HepG2 (cell line): ENCODE measurements at regions not wholly inside any gene's neighbourhood (a gene's known extent, or its start where the extent isn't known, plus 50 kb on each side); places are given as distances from the start of the nearest gene placed in this dataset.

Source experiments
- ATAC-seq: fragments of 200-7000 bp; cut with Tn5 transposase; 3 replicates; pipeline ENCODE4 v1.9.1; 2020; ENCODE audit warnings: mild to moderate bottlenecking, moderate library complexity
- BruUV-seq: library from RNA; stranded (reverse); fragments of 400-500 nt; replicated peaks from 2 replicates; lab custom pipeline; 2021; lab: Mats Ljungman, UMichigan
- CTCF ChIA-PET: fragments of 300-600 bp; formaldehyde crosslinking; extraction: SDS; loops from one replicate; lab custom pipeline; 2021; ENCODE audit warnings: low total read pairs, inconsistent platforms, low intra/inter-chr PET ratio; lab: Yijun Ruan, JAX
- POLR2A ChIA-PET: fragments of 350-600 bp; sonication (Branson Sonifier 250); formaldehyde crosslinking; loops from one replicate; lab custom pipeline; 2020; ENCODE audit warnings: antibody characterized with exemption, inconsistent platforms; lab: Yijun Ruan, JAX
- DNase-seq: peaks from one replicate; pipeline ENCODE4 v3.0.0-alpha.2; 2015; ENCODE audit warnings: low spot score
- FAIRE-seq: peaks from 3 replicates; lab custom pipeline; 2011; peaks lifted over from hg19 to GRCh38; lab: Jason Lieb, UNC
- H2AFZ ChIP-seq: one replicate; pipeline ENCODE4 v1.6.1; 2011; ENCODE audit warnings: low read length, inconsistent platforms
- H3K27ac ChIP-seq: fragments of 300-600 bp; 3 replicates; pipeline ENCODE4 v1.8.0; 2011; ENCODE audit warnings: mixed run types, mild to moderate bottlenecking, mixed read lengths, low read length, inconsistent platforms; ENCODE audit not compliant: insufficient read depth; ENCODE audit errors: extremely low read length
- H3K27me3 ChIP-seq, 2 experiments: fragments of 200-600 bp in 1 of 2; 2 replicates in 1 of 2; 3 replicates in 1 of 2; pipeline versions ENCODE4 v1.6.0 to v1.8.0; 2011; ENCODE audit warnings: low read length in 2 of 2, mild to moderate bottlenecking in 2 of 2, moderate library complexity in 2 of 2, inconsistent platforms in 1 of 2; ENCODE audit not compliant: insufficient read depth in 2 of 2, control insufficient read depth in 1 of 2
- H3K36me3 ChIP-seq, 2 experiments: fragments of 200-600 bp in 1 of 2; replicated peaks in 1 of 2; 2 replicates in 1 of 2; 3 replicates in 1 of 2; pipeline versions ENCODE4 v1.5.1 to v1.8.0; 2011; ENCODE audit warnings: low read length in 2 of 2, inconsistent platforms in 1 of 2; ENCODE audit not compliant: insufficient read depth in 2 of 2, control insufficient read depth in 1 of 2
- H3K4me1 ChIP-seq: 2 replicates; pipeline ENCODE4 v1.5.1; 2012; ENCODE audit warnings: low read length, inconsistent platforms; ENCODE audit not compliant: insufficient read depth
- H3K4me2 ChIP-seq: 2 replicates; pipeline ENCODE4 v1.6.0; 2011; ENCODE audit warnings: low read depth, low read length, inconsistent platforms
- H3K4me3 ChIP-seq, 3 experiments: fragments of 200-600 bp in 1 of 3; sonication (generic), shearing (Covaris generic) in 1 of 3; replicated peaks in 1 of 3; 2 replicates each; pipeline ENCODE4 v1.5.1; 2011 to 2016; ENCODE audit warnings: low read length in 3 of 3, inconsistent platforms in 2 of 3, low read depth in 2 of 3, mild to moderate bottlenecking in 2 of 3, control low read depth in 1 of 3, mixed read lengths in 1 of 3; ENCODE audit not compliant: insufficient read depth in 1 of 3
- H3K79me2 ChIP-seq: one replicate; pipeline ENCODE4 v1.6.1; 2011; ENCODE audit warnings: low read length, inconsistent platforms; ENCODE audit not compliant: insufficient read depth
- H3K9ac ChIP-seq: 2 replicates; pipeline ENCODE4 v1.6.0; 2011; ENCODE audit warnings: mild to moderate bottlenecking, low read depth, low read length, inconsistent platforms; ENCODE audit not compliant: insufficient read depth
- H3K9me3 ChIP-seq: 2 replicates; pipeline ENCODE4 v1.5.1; 2012; ENCODE audit warnings: mild to moderate bottlenecking, low read length
- H4K20me1 ChIP-seq: 2 replicates; pipeline ENCODE4 v1.6.0; 2011; ENCODE audit warnings: inconsistent platforms, mild to moderate bottlenecking, low read length, moderate library complexity; ENCODE audit not compliant: insufficient read depth
- CEBPG ChIP-seq: IDR thresholded peaks from 2 replicates; pipeline ENCODE4 v1.6.1; 2016
- FOXA1 ChIP-seq, 2 experiments: fragments of 450-650 bp in 1 of 2; sonication (generic) in 1 of 2; formaldehyde crosslinking in 1 of 2; IDR thresholded peaks; 2 replicates each; pipeline versions ENCODE4 v1.4.0 to v1.6.1; 2016 to 2020; ENCODE audit warnings: missing genetic modification reagents in 1 of 2
- NR1H2 ChIP-seq: sonication (generic); formaldehyde crosslinking; IDR thresholded peaks from 2 replicates; pipeline ENCODE4 v1.8.1; 2022; ENCODE audit warnings: low read depth, missing genetic modification reagents, borderline replicate concordance
- TBL1XR1 ChIP-seq: fragments of 150-350 bp; IDR thresholded peaks from 2 replicates; pipeline ENCODE4 v1.6.1; 2014; ENCODE audit warnings: borderline replicate concordance, low read length; ENCODE audit not compliant: partially characterized antibody
- WGBS: methylation state at CpG from one replicate; pipeline ENCODE4 v1.1.6; 2017; ENCODE audit warnings: low lambda C conversion rate; 5-methylcytosine and 5-hydroxymethylcytosine counted together
- in situ Hi-C: cut with HindIII; loops from 2 replicates; pipeline ENCODE4 v1.10.0; 2017; ENCODE audit warnings: low pct_unique_long_range_greater_than_20kb; ENCODE audit not compliant: extremely low pct_ligation_motif_present
- intact Hi-C: fragments of 100-400 bp; cut with micrococcal nuclease; formaldehyde crosslinking; loops from one replicate; pipeline ENCODE4 v1.10.0; 2022; ENCODE audit not compliant: unreplicated experiment
- TF ChIP-seq, protein P1 (sequence below), 2 experiments: IDR thresholded peaks; 2 replicates each; pipeline ENCODE4 v1.6.1; 2011 to 2012; ENCODE audit warnings: low read length in 2 of 2, borderline replicate concordance in 1 of 2, low read depth in 1 of 2, mild to moderate bottlenecking in 1 of 2, moderate library complexity in 1 of 2
- TF ChIP-seq, protein P2 (sequence below): sonication (generic); formaldehyde crosslinking; IDR thresholded peaks from 2 replicates; pipeline ENCODE4 v1.4.0; 2020; ENCODE audit warnings: mild to moderate bottlenecking, low read depth, missing genetic modification reagents
- TF ChIP-seq, protein P3 (sequence below): sonication (generic); formaldehyde crosslinking; IDR thresholded peaks from 2 replicates; pipeline ENCODE4 v1.5.0; 2020; ENCODE audit warnings: mild to moderate bottlenecking, missing genetic modification reagents

DNA sequence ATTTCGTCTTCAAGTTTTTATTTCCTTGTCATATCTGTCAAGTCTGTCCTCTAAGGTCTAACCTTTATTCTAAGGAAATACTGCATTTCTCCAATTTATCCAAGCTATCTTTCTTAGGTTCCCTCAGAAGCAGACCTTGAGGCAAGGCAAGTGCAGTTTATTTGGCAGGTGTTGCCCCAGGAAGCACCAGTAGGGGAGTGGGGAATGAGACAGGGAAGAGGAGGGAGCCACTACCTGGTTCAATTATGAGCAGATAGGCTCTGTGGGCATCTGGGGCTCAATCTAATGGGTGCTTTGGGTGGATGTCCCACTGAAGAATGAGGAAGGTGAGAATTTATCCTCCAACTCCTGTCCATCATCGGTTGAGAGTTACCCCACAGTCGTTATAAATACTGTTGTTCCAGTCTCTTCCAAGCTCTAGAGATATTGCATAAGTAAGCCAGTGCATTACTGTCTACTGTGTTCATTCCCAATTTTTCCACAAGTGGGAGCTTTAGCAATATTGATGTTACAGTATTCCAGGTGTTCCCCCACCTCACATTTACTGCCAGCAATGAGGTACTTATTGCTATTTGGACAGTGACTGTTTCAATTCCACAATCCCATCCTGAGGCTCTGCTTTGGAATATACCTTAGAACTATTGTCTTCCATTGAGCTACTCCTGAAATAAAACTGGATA, 154.9 kb upstream of the CEP126 start (continued):
- TF ChIP-seq, protein P1, sequence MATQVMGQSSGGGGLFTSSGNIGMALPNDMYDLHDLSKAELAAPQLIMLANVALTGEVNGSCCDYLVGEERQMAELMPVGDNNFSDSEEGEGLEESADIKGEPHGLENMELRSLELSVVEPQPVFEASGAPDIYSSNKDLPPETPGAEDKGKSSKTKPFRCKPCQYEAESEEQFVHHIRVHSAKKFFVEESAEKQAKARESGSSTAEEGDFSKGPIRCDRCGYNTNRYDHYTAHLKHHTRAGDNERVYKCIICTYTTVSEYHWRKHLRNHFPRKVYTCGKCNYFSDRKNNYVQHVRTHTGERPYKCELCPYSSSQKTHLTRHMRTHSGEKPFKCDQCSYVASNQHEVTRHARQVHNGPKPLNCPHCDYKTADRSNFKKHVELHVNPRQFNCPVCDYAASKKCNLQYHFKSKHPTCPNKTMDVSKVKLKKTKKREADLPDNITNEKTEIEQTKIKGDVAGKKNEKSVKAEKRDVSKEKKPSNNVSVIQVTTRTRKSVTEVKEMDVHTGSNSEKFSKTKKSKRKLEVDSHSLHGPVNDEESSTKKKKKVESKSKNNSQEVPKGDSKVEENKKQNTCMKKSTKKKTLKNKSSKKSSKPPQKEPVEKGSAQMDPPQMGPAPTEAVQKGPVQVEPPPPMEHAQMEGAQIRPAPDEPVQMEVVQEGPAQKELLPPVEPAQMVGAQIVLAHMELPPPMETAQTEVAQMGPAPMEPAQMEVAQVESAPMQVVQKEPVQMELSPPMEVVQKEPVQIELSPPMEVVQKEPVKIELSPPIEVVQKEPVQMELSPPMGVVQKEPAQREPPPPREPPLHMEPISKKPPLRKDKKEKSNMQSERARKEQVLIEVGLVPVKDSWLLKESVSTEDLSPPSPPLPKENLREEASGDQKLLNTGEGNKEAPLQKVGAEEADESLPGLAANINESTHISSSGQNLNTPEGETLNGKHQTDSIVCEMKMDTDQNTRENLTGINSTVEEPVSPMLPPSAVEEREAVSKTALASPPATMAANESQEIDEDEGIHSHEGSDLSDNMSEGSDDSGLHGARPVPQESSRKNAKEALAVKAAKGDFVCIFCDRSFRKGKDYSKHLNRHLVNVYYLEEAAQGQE (IDR thresholded peaks at IDR 0.05; ENCODE audit: borderline replicate concordance in 1 of 2, low read depth in 1 of 2, low read length in 2 of 2) = no peak
- peak; percentile 62 for TF ChIP-seq CEBPG
- no peak for TF ChIP-seq FOXA1 (IDR thresholded peaks at IDR 0.05)
- TF ChIP-seq FOXA1 (CRISPR knock-in tag; IDR thresholded peaks at IDR 0.05) = 0 out of 2 replicates have a peak, but pooled peaks have one; percentile 5
- TF ChIP-seq, protein P2, sequence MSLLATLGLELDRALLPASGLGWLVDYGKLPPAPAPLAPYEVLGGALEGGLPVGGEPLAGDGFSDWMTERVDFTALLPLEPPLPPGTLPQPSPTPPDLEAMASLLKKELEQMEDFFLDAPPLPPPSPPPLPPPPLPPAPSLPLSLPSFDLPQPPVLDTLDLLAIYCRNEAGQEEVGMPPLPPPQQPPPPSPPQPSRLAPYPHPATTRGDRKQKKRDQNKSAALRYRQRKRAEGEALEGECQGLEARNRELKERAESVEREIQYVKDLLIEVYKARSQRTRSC (CRISPR knock-in tag) = no peak

DNA sequence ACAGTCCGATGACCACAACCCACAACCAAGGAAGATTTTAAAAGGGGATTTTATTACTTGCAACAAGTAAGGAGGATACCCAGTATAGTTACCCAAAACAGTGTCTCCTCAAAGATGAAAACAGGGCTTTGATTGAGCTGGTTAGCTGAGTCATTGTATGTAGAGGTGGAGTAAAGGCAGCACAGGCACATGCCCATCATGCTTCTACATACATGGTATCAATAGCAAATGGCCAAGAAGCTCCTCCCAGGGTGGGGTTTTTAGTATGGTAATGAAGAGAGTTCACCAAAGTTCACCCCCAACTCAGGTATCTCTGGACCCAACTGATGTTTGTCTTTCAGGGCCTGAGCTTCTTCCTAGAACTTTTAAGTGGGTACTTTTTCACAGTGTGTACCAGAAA, 157.1 kb upstream of the CEP126 start:
- CTCF ChIA-PET = no interaction called here
- DNase-seq = no peak
- Histone ChIP-seq H3K4me2 (no peak overlapping the region), H3K9ac (no peak overlapping the region), H3K4me3 (no peak overlapping the region), H3K27me3 (no peaks in the 10 kb centered on the region), H3K36me3 (no peaks in the 10 kb centered on the region), H3K27ac (no peak overlapping the region), H3K79me2 (no peaks in the 10 kb centered on the region), H3K4me1 (no peaks in the 10 kb centered on the region), H4K20me1 (no peaks in the 10 kb centered on the region), H2AFZ (no peak overlapping the region), H3K9me3 (no peaks in the 10 kb centered on the region)
- in situ Hi-C loops (no loop called here), intact Hi-C loops (no loop called here)
- TF ChIP-seq, protein P3, sequence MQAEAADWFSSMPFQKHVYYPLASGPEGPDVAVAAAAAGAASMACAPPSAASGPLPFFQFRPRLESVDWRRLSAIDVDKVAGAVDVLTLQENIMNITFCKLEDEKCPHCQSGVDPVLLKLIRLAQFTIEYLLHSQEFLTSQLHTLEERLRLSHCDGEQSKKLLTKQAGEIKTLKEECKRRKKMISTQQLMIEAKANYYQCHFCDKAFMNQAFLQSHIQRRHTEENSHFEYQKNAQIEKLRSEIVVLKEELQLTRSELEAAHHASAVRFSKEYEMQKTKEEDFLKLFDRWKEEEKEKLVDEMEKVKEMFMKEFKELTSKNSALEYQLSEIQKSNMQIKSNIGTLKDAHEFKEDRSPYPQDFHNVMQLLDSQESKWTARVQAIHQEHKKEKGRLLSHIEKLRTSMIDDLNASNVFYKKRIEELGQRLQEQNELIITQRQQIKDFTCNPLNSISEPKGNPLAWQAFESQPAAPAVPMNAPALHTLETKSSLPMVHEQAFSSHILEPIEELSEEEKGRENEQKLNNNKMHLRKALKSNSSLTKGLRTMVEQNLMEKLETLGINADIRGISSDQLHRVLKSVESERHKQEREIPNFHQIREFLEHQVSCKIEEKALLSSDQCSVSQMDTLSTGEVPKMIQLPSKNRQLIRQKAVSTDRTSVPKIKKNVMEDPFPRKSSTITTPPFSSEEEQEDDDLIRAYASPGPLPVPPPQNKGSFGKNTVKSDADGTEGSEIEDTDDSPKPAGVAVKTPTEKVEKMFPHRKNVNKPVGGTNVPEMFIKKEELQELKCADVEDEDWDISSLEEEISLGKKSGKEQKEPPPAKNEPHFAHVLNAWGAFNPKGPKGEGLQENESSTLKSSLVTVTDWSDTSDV (CRISPR knock-in tag) = no peak
- TF ChIP-seq TBL1XR1 (no peak), NR1H2 (no peak)
- no peak for ATAC-seq
- FAIRE-seq = no peak
- BruUV-seq = no TSS peak
- POLR2A ChIA-PET = no interaction called here
- 0% methylated on average over 1 of the region's 1 CpG for WGBS
